Liver (tissue), 8 donors: ENCODE measurements at regions not wholly inside any gene's neighbourhood (a gene's known extent, or its start where the extent isn't known, plus 50 kb on each side); places are given as distances from the start of the nearest gene placed in this dataset.

ENCODE experiments used
- DNase-seq: peaks from one replicate; pipeline ENCODE4 v3.0.0-alpha.2; 2017; ENCODE audit warnings: low spot score
- H3K27ac ChIP-seq, 2 donors: one replicate each; pipeline ENCODE4 v1.7.0; 2013; ENCODE audit warnings: inconsistent platforms in 2 of 2, low read length in 2 of 2, control low read depth in 1 of 2, low read depth in 1 of 2, mild to moderate bottlenecking in 1 of 2
- H3K27me3 ChIP-seq, 4 donors: one replicate each; pipeline versions ENCODE4 v1.6.1 to v1.7.0; 2013; ENCODE audit warnings: low read length in 3 of 4, inconsistent platforms in 1 of 4, mild to moderate bottlenecking in 1 of 4, moderate library complexity in 1 of 4; ENCODE audit not compliant: control insufficient read depth in 4 of 4, insufficient read depth in 4 of 4
- H3K36me3 ChIP-seq, 4 donors: one replicate each; pipeline versions ENCODE4 v1.6.1 to v1.7.0; 2013; ENCODE audit warnings: low read length in 3 of 4, mild to moderate bottlenecking in 3 of 4, low read depth in 1 of 4, moderate library complexity in 1 of 4; ENCODE audit not compliant: control insufficient read depth in 4 of 4, insufficient read depth in 3 of 4
- H3K4me1 ChIP-seq, 4 donors: one replicate each; pipeline versions ENCODE4 v1.6.1 to v1.7.0; 2013; ENCODE audit warnings: low read length in 3 of 4, mild to moderate bottlenecking in 3 of 4, moderate library complexity in 1 of 4; ENCODE audit not compliant: control insufficient read depth in 4 of 4, insufficient read depth in 4 of 4
- H3K4me3 ChIP-seq, 3 donors: one replicate each; pipeline versions ENCODE4 v1.6.1 to v1.7.0; 2013; ENCODE audit warnings: low read length in 3 of 3, control low read depth in 1 of 3, low read depth in 1 of 3, mild to moderate bottlenecking in 1 of 3
- H3K9ac ChIP-seq, 2 donors: one replicate each; pipeline ENCODE4 v1.7.0; 2013; ENCODE audit warnings: low read length in 2 of 2, mild to moderate bottlenecking in 2 of 2, moderate library complexity in 2 of 2, control low read depth in 1 of 2, low read depth in 1 of 2
- H3K9me3 ChIP-seq, 4 donors: one replicate each; pipeline versions ENCODE4 v1.6.1 to v1.7.0; 2013; ENCODE audit warnings: low read length in 3 of 4; ENCODE audit not compliant: control insufficient read depth in 4 of 4
- ATF3 ChIP-seq: IDR thresholded peaks from 2 replicates; pipeline ENCODE4 v1.6.1; 2016; ENCODE audit warnings: antibody characterized with exemption
- CTCF ChIP-seq: fragments of 150-350 bp; IDR thresholded peaks from 2 replicates; pipeline ENCODE4 v1.5.1; 2017; ENCODE audit warnings: improper control_type of control experiment, low read depth, low read length; ENCODE audit not compliant: missing input control
- EGR1 ChIP-seq, 2 donors: IDR thresholded peaks; 2 replicates each; pipeline ENCODE4 v1.6.1; 2016 to 2018; ENCODE audit warnings: antibody characterized with exemption in 2 of 2, low read depth in 2 of 2
- FOXA1 ChIP-seq: IDR thresholded peaks from 2 replicates; pipeline ENCODE4 v1.6.1; 2016; ENCODE audit warnings: antibody characterized with exemption
- FOXA2 ChIP-seq: IDR thresholded peaks from 2 replicates; pipeline ENCODE4 v1.6.1; 2016; ENCODE audit warnings: antibody characterized with exemption
- GABPA ChIP-seq, 2 donors: IDR thresholded peaks in 1 of 2; conservative IDR thresholded peaks in 1 of 2; 2 replicates each; pipeline ENCODE4 v1.6.1; 2016; ENCODE audit warnings: antibody characterized with exemption in 2 of 2, mild to moderate bottlenecking in 1 of 2, moderate library complexity in 1 of 2
- HNF4G ChIP-seq: IDR thresholded peaks from 2 replicates; pipeline ENCODE4 v1.6.1; 2016; ENCODE audit warnings: antibody characterized with exemption
- JUND ChIP-seq, 2 donors: IDR thresholded peaks; 2 replicates each; pipeline ENCODE4 v1.6.1; 2016; ENCODE audit warnings: antibody characterized with exemption in 2 of 2
- NR2F2 ChIP-seq: IDR thresholded peaks from 2 replicates; pipeline ENCODE4 v1.6.1; 2016; ENCODE audit warnings: antibody characterized with exemption
- RAD21 ChIP-seq, 2 donors: IDR thresholded peaks; 2 replicates each; pipeline ENCODE4 v1.6.1; 2016; ENCODE audit warnings: antibody characterized with exemption in 2 of 2, mild to moderate bottlenecking in 2 of 2
- REST ChIP-seq: IDR thresholded peaks from 2 replicates; pipeline ENCODE4 v1.6.1; 2016; ENCODE audit warnings: antibody characterized with exemption, mild to moderate bottlenecking
- RXRA ChIP-seq, 2 donors: IDR thresholded peaks; 2 replicates each; pipeline ENCODE4 v1.6.1; 2017 to 2018; ENCODE audit warnings: antibody characterized with exemption in 2 of 2, mild to moderate bottlenecking in 1 of 2
- TAF1 ChIP-seq: conservative IDR thresholded peaks from 2 replicates; pipeline ENCODE4 v1.6.1; 2016; ENCODE audit warnings: antibody characterized with exemption, mild to moderate bottlenecking
- WGBS: extraction: QIAGEN DNeasy Blood & Tissue Kit; methylation state at CpG from one replicate; pipeline ENCODE4 v1.1.7; 2013; 5-methylcytosine and 5-hydroxymethylcytosine counted together
- donor health status: healthy.
- donor health status: healthy.
- donor health status: healthy.
- donor health status: healthy.
- donor health status: healthy.

GRCh38 chr14:85380881-85381280 lies 149.1 kb upstream of the FLRT2 start:
- DNase-seq, result no peak
- H3K9me3 ChIP-seq, result no peaks in the 10 kb centered on the region
- no peak overlapping the region for H3K27ac ChIP-seq
- no peak overlapping the region for H3K4me3 ChIP-seq
- WGBS, result 81% methylated on average over 8 of the region's 8 CpGs
- H3K9ac ChIP-seq, result no peak overlapping the region
- H3K27me3 ChIP-seq, result no peaks in the 10 kb centered on the region
- TF ChIP-seq RAD21 (IDR thresholded peaks at IDR 0.05) (no peak), REST (no peak), RXRA (IDR thresholded peaks at IDR 0.05) (no peak), HNF4G (no peak), FOXA2 (no peak), TAF1 (no peak), FOXA1 (no peak), JUND (IDR thresholded peaks at IDR 0.05) (no peak), ATF3 (no peak), GABPA (IDR thresholded peaks at IDR 0.05 in 1 of 2, conservative IDR thresholded peaks at IDR 0.05 in 1 of 2) (no peak), NR2F2 (no peak), EGR1 (IDR thresholded peaks at IDR 0.05; ENCODE audit: low read depth in 2 of 2) (no peak), CTCF (no peak)
- no peaks in the 10 kb centered on the region for H3K4me1 ChIP-seq
- no peaks in the 10 kb centered on the region for H3K36me3 ChIP-seq

GRCh38 chr14:85382341-85382740 lies 147.6 kb upstream of the FLRT2 start:
- 77% methylated on average over 1 of the region's 1 CpG for WGBS
- no peaks in the 10 kb centered on the region for H3K27me3 ChIP-seq
- no peaks in the 10 kb centered on the region for H3K9me3 ChIP-seq
- DNase-seq, result no peak
- H3K9ac ChIP-seq, result no peak overlapping the region
- TF ChIP-seq NR2F2, result no peak
- no peaks in the 10 kb centered on the region for H3K4me1 ChIP-seq
- H3K4me3 ChIP-seq, result no peak overlapping the region
- H3K27ac ChIP-seq, result no peak overlapping the region
- H3K36me3 ChIP-seq, result no peaks in the 10 kb centered on the region

- H3K4me3 ChIP-seq, result no peak overlapping the region
- no peak for TF ChIP-seq ATF3
- WGBS, result 74% methylated on average over 3 of the region's 3 CpGs
Observed at GRCh38 chr14:85387181-85387580, 142.8 kb upstream of the FLRT2 start.

More at GRCh38 chr14:85387181-85387580, 142.8 kb upstream of the FLRT2 start:
- Histone ChIP-seq H3K4me1 (no peaks in the 10 kb centered on the region), H3K36me3 (no peaks in the 10 kb centered on the region), H3K9ac (no peak overlapping the region), H3K27me3 (no peaks in the 10 kb centered on the region), H3K27ac (no peak overlapping the region), H3K9me3 (no peaks in the 10 kb centered on the region)
- DNase-seq, result no peak
